MCF 10A (cell line): ENCODE measurements at regions not wholly inside any gene's neighbourhood (a gene's known extent, or its start where the extent isn't known, plus 50 kb on each side); places are given as distances from the start of the nearest gene placed in this dataset.

Experiments
- BruUV-seq: library from RNA; stranded (reverse); fragments of 400-500 nt; replicated peaks from 2 replicates; lab custom pipeline; 2021; lab: Mats Ljungman, UMichigan
- CTCF ChIA-PET: fragments of 300-600 bp; sonication (Branson Sonifier 250); formaldehyde crosslinking; extraction: SDS; loops from one replicate; lab custom pipeline; 2021; ENCODE audit warnings: antibody characterized with exemption, inconsistent platforms; lab: Yijun Ruan, JAX
- POLR2A ChIA-PET: fragments of 300-600, 350-650 bp; sonication (Branson Sonifier 250); formaldehyde crosslinking; extraction: SDS; loops from one replicate; lab custom pipeline; 2020; ENCODE audit warnings: antibody characterized with exemption, inconsistent platforms; lab: Yijun Ruan, JAX
- DNase-seq: peaks from one replicate; pipeline ENCODE4 v3.0.0-alpha.2; 2018; ENCODE audit not compliant: unreplicated experiment
- H3K27ac Mint-ChIP-seq: one replicate; pipeline ENCODE4 v1.8.0; 2022; ENCODE audit warnings: mild to moderate bottlenecking, low read depth, mixed read lengths; ENCODE audit not compliant: unreplicated experiment
- H3K27me3 Mint-ChIP-seq: one replicate; pipeline ENCODE4 v1.8.0; 2022; ENCODE audit warnings: mixed read lengths; ENCODE audit not compliant: insufficient read depth, unreplicated experiment
- H3K36me3 Mint-ChIP-seq: one replicate; pipeline ENCODE4 v1.8.0; 2022; ENCODE audit warnings: mild to moderate bottlenecking, moderate library complexity, mixed read lengths; ENCODE audit not compliant: insufficient read depth, unreplicated experiment
- H3K4me1 Mint-ChIP-seq: one replicate; pipeline ENCODE4 v1.8.0; 2022; ENCODE audit warnings: mixed read lengths; ENCODE audit not compliant: insufficient read depth, unreplicated experiment
- H3K4me3 Mint-ChIP-seq: one replicate; pipeline ENCODE4 v1.8.0; 2022; ENCODE audit warnings: mild to moderate bottlenecking, moderate library complexity, mixed read lengths; ENCODE audit not compliant: unreplicated experiment
- H3K9me3 Mint-ChIP-seq: one replicate; pipeline ENCODE4 v1.8.0; 2022; ENCODE audit warnings: mixed read lengths; ENCODE audit not compliant: unreplicated experiment
- CTCF ChIP-seq: fragments of 200-600 bp; IDR thresholded peaks from one replicate; pipeline ENCODE4 v1.8.0; 2022; ENCODE audit warnings: antibody characterized with exemption, mild to moderate bottlenecking; ENCODE audit not compliant: unreplicated experiment
- intact Hi-C: fragments of 100-400 bp; cut with micrococcal nuclease; formaldehyde crosslinking; loops from 2 replicates; pipeline ENCODE4 v1.14.1; 2022

DNA sequence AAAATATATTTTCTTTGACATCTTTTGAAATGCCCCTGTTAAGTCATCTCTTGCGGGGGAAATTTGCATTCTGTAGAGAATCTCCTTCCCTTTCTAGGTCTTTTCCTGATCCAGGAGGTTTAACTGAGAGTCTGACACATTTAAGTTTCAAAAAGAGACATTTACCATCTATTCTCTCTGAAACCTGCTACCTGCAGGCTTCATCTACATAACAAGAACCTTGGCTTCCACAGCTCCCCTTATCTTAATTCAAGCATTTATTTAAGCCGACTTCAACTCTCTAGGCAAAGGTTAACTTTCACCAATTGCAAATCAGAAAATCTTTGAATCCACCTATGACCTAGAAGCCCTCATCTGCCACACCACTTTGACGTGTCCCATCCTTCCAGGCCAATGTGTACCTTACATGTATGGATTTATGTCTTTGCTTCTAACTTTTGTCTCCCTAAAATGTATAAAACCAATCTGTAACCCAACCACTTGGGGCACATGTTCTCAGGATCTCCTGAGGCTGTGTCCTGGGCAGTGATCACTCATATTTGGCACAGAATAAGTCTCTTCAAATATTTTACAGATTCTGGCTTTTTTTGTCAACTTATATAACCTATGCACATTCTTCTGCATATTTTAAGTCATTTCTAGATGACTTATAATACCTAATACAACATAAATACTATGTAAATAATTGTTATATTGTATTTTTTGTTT is 666.7 kb downstream of the UTRN start:
- no peak overlapping the region for H3K27ac Mint-ChIP-seq

GRCh38 chr6:144952456-144953240 is 667.5 kb downstream of the UTRN start:
- H3K36me3 Mint-ChIP-seq: no peaks in the 10 kb centered on the region
- CTCF ChIA-PET: interaction anchor here (0.6 to 0.7 kb wide), 2 partner anchors 353 to 617 kb away, joined by 4 to 6 read pairs; no protein-coding TSS in a partner anchor
- no peak for DNase-seq
- H3K9me3 Mint-ChIP-seq: no peaks in the 10 kb centered on the region
- no TSS peak for BruUV-seq
- POLR2A ChIA-PET: no interaction called here
- TF ChIP-seq CTCF: no peak
- H3K4me3 Mint-ChIP-seq: no peak overlapping the region
- no peak overlapping the region for H3K27ac Mint-ChIP-seq
- intact Hi-C loops: no loop called here
- no peaks in the 10 kb centered on the region for H3K27me3 Mint-ChIP-seq
- H3K4me1 Mint-ChIP-seq: peaks cover 7% of the 10 kb centered on the region

More for the DNA sequence above, 666.7 kb downstream of the UTRN start:
- H3K4me1 Mint-ChIP-seq: peaks cover 7% of the 10 kb centered on the region
- H3K9me3 Mint-ChIP-seq: no peaks in the 10 kb centered on the region
- no peaks in the 10 kb centered on the region for H3K36me3 Mint-ChIP-seq
- no peaks in the 10 kb centered on the region for H3K27me3 Mint-ChIP-seq
- POLR2A ChIA-PET: no interaction called here
- no peak overlapping the region for H3K4me3 Mint-ChIP-seq
- CTCF ChIA-PET: interaction anchor here (0.6 kb wide), 1 partner anchor 352 kb away, joined by 6 read pairs; no protein-coding TSS in a partner anchor
- no peak for TF ChIP-seq CTCF
- intact Hi-C loops: no loop called here
- DNase-seq: no peak
- no TSS peak for BruUV-seq

DNA sequence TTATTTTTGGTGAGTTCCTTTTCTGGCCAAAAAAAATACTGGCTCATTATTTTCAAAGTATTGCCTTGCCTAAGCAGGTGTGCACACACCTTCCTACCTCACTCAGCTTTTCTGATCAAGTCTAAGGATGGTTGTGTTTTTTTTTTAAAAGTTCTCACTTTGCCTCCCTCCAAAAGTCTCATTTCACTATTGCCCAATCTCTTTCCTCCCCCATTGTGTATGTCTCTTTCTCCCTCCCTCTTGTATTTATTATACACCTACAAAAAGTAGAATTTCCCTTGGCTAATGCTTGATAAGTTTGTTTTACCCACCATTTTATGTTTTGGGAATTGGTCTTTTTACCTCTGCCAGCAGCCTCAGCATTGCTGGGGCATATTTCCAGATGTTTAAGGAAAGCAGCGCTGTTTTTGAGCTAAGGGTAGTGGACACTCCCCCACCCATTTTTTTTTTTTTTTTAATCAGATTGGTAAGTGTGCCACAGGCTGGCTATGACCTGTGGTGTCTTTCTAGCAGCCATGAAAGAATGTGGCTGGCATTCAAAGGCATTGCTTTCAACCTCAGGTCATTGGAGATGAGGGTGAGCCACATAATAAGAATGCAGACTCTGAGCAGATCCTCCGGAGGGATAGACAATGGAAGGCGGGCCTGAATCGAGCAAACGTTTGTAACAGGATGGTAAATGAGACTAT is 668.6 kb downstream of the UTRN start:
- Mint-ChIP-seq H3K36me3 (no peaks in the 10 kb centered on the region), H3K27ac (no peak overlapping the region), H3K4me3 (no peak overlapping the region), H3K9me3 (no peaks in the 10 kb centered on the region), H3K4me1 (peaks cover 7% of the 10 kb centered on the region), H3K27me3 (no peaks in the 10 kb centered on the region)
- TF ChIP-seq CTCF: no peak
- CTCF ChIA-PET: interaction anchor here (0.5 to 1.0 kb wide), 2 partner anchors 17 to 21 kb away, joined by 3 read pairs; no protein-coding TSS in a partner anchor
- intact Hi-C loops: no loop called here
- POLR2A ChIA-PET: no interaction called here
- DNase-seq: peak; percentile 17
- BruUV-seq: no TSS peak

GRCh38 chr6:144954241-144954556 is 669.1 kb downstream of the UTRN start:
- DNase-seq: no peak
- ChIA-PET CTCF (interaction anchor here (0.5 to 1.0 kb wide), 3 partner anchors 17 to 23 kb away, joined by 3 to 5 read pairs (median 3); no protein-coding TSS in a partner anchor), POLR2A (no interaction called here)
- H3K9me3 Mint-ChIP-seq: no peaks in the 10 kb centered on the region
- no peaks in the 10 kb centered on the region for H3K36me3 Mint-ChIP-seq
- H3K27me3 Mint-ChIP-seq: no peaks in the 10 kb centered on the region
- H3K4me1 Mint-ChIP-seq: peaks cover 7% of the 10 kb centered on the region
- intact Hi-C loops: no loop called here
- no TSS peak for BruUV-seq
- TF ChIP-seq CTCF: no peak
- no peak overlapping the region for H3K27ac Mint-ChIP-seq
- H3K4me3 Mint-ChIP-seq: no peak overlapping the region
